HG03342 (cell line): ENCODE measurements at regions not wholly inside any gene's neighbourhood (a gene's known extent, or its start where the extent isn't known, plus 50 kb on each side); places are given as distances from the start of the nearest gene placed in this dataset.
A peak's percentile ranks its signal among the peaks of the same experiment; 100 is the strongest.

Experiments
- ATAC-seq: cut with Tn5 transposase; IDR thresholded peaks from one replicate; pipeline ENCODE4 v1.9.1; 2021; ENCODE audit warnings: mild to moderate bottlenecking, moderate library complexity; ENCODE audit not compliant: unreplicated experiment

DNA sequence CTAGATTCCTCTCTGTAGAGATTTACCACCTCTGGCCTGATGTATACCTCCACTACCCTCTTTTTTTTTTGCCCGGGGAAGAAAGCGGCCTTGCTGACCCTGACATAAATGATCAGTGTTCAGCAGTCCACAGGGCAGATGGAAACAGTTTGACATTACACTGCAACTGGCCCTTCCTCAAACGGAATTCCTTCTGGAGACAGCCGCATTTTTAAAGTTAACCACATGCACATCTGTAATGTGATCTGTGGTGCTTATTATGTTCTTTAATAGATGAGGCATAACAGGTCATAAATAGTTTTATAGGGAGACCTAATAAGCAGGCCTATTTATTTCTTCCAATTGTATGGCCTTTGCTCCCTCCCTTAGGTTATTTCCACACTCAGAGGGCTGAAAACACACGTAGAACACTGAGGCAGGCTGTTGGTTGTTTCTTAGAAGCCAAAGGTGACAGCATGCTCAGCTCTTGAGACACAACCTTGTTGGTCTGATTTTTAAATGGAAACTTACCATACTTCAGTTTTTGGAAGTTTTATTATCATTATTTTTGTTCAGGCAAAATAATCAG is 84.0 kb upstream of the APC start:
- no peak for ATAC-seq

DNA sequence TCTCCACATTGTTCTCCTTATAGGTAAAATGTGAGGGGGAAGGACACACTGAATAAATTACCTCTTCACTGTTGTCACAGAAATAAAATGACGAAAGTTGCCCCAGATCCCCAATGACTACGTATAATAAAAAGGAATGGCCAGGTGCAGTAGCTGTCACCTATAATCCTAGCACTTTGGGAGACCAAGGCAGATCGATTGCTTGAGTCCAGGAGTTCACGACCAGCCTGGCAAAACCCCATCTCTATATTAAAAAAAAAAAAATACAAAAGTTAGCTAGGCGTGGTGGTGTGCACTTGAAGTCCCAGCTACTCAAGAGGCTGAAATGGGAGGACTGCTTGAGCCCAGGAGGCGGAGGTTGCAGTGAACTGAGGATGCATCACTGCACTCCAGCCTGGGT is 82.2 kb upstream of the APC start:
- ATAC-seq: no peak

DNA sequence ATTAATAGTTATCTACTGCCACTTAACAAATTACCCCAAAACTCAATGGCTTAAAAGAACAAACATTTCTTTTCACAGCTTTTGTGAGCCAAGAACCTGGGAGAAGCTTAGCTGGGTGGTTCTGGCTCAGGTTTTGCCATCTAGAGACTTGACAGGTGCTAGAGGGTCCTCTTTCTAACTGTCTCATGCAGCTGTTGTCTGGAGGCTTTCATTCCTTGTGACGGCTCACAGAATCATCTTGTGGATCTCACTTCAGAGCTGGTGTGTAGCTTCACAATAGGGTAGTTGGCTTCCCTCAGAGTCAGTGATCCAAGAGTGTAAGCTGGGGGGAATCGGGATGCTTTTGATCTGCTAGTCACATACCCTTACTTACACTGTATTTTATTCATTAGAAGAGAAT is 81.2 kb upstream of the APC start:
- no peak for ATAC-seq

DNA sequence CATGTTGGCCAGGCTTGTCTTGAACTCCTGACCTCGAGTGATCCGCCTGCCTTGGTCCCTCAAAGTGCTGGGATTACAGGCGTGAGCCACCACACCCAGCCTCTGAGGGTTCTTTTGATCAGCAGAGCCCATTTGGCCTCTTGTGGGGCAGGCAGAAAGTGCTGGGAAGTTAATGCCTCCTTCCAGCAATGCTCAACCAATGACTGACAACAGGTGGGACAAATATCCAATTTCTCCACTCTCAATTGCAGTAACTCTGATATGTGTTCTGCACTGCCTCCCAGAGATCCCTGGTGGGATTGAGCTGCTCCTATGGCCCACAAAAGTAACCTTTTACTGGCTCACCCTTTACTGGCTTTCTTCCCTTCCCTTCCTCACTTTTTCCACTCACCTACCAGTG is 79.9 kb upstream of the APC start:
- ATAC-seq: no peak

DNA sequence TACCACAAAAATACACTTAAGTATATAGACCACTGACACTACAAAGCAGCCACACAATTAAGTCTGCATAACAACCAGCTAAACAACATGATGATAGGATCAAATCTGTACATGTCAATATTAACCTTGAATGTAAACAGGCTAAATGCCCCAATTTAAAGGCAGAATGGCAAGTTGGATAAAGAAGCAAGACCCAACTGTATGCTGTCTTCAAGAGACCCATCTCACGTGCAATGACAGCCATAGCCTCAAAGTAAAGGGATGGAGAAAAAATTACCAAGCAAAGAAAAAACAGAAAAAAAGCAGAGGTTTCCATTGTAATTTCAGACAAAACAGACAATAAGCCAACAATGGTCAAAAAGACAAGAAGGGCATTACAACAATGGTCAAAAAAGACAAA is 77.3 kb upstream of the APC start:
- ATAC-seq: no peak

DNA sequence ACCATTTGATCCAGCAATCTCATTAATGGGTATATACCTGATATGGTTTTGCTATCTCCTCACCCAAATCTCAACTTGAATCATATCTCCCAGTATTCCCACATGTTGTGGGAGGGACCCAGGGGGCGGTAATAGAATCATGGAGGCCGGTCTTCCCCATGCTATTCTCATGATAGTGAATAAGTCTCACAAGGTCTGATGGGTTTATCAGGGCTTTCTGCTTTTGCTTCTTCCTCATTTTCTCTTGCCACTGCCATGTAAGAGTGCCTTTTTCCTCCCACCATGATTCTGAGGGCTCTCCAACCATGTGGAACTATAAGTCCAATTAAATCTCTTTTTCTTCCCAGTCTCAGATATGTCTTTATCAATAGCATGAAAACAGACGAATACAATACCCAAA is 74.5 kb upstream of the APC start:
- ATAC-seq: no peak

DNA sequence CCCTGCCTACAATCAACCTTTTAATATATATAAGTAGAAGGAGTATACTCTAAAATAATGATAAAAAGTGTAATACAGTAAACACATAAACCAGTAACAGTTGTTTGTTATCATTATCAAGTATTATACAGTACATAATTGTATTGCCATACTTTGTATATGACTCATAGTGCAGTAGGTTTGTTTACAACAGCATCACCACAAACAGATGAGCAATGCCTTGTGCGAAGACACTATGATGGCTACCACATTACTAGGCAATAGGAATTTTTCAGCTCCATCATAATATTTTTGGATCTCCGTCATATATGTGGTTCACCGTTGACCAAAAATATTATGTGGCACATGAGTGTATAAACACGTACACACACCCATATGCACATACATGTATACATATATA is 69.7 kb upstream of the APC start:
- no peak for ATAC-seq

DNA sequence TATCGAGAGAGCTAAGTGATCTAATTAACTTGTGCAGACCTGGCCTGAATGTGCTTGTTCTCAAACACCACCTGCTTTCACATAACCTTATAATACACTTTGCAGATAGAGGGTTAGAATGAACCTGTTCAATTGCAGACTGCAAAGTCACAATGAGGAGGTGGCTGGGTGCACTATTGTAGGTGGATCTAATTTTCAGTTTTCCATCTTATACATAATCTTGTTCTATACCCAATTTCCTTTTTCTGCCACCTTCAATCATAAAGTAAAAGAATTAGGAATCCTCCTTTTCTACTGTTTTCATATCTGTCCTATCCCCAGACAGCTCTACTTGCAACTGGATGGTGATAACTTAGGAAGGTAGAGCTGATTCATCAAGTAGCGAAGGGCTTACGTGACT is 68.8 kb upstream of the APC start:
- ATAC-seq: no peak

DNA sequence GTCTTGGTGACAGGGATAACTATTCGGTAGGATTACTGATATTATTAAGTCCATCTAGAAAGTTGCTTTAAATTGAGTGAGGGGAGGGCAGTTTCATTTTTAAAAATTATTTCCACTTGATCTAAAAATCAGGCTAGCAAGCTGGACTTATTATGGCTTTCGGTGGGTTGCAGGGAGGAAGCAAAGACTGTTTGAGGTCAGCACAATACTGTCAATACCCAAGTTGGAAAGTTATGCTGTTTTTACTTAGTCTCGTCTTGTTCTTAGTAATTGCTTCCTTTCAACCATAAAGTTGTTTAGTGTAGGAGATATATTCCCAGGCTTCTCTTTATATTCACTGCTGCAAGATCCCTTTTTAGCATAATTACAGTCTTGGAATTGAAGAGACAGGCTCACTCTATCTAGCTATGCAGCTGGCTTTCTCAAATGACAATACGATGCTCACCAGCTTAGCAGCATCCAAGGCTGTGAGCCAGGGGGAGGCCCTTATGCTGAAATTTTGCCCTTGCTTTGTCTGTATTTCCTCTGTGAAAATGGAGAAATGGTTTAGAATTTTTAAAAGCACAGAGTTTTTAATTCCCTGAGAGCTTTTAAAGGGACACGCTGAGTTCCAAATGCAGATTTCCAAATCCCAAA is 68.2 kb upstream of the APC start:
- no peak for ATAC-seq

DNA sequence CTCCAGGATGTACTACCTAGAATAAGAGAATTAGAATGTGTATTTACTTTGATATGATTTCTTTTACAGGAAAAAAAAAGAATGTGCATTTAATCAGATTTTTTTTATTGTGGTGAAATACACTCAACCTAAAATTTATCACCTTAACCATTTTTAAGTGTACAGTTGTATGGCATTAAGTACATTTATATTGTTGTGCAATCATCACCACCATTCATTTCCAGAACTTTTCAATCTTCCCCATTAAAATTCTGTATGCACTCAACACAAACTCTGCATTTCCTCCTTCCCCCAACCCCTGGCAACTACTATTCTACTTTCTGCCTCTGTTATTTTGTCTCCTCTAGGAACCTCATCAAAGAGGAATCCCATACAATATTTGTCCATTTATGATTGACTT is 66.0 kb upstream of the APC start:
- ATAC-seq: no peak

DNA sequence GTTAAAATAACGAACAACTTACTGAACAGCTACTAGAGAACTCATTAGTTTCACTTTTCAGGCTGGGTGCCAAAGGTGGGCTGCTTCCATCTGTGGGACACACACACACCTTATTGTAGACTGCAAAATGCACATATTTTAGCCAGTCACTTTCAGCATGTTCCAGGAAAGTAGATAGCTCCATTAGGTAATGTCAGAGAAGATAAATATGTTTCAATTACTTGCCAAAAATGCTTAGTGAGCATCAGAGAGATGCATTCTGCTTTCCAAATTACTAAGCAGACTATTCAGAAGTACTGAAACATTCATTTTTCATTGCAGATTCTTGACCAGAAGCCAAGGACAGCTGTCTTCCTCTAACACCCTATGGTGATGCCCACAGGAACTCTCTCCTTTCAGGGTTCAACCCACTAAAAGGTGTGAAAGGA is 56.2 kb upstream of the APC start:
- ATAC-seq: no peak

DNA sequence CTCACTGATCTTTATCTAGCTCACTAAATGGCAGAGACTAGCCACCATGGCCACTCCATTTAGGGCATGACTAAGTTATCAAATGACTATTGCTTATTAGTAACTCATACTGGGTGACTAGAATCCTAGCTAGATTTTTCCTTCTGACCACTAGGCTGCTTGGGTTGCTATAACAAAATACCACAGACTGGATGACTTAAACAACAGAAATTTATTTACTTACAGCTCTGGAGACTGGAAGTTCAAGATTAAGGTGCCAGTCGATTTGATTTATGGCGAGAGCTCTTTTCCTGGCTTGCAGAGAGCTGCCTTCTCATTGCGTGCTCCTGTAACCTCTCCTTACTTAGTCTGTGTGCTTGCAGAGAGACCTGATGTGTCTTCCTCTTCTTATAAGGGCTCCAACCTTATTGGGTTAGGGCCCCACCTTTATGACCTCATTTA is 55.0 kb upstream of the APC start:
- ATAC-seq: no peak

DNA sequence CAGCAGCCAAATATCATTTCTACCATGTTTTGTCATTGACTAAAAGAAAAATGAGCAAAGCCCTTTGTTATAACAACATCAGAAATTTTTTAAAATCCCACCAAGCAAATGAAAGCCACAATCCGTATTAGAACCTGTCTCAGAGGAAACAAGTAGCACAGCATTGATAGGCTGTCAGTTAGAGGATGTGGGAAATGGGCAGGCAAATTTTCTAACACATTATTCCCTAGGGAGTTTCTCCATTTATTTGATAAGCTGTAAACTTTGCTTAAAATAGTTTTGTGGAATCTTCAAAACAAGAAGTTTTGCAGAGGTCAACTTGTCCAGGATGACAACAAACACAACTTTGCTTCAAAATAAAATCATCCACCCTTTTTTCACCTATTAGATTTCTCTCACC is 53.6 kb upstream of the APC start:
- ATAC-seq: peak; percentile 61

DNA sequence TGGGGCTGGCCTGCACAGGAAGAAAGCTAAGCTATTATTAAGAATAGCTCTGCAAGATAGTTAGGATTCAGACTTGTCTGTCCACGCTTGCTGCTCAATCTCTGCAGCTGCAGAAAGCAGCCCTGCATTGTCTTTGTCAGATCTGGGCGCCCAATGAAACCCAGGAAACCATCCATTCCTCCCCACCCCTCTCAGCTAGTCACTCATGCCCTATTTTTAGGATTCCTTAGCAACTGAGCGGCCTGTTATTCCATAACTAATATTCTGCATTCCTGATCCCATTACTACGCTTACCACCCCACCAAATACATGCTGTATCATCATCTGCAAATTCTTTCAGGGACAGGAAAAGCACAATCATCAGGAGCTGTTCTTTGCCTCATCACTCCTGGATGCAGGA is 52.9 kb upstream of the APC start:
- ATAC-seq: no peak

DNA sequence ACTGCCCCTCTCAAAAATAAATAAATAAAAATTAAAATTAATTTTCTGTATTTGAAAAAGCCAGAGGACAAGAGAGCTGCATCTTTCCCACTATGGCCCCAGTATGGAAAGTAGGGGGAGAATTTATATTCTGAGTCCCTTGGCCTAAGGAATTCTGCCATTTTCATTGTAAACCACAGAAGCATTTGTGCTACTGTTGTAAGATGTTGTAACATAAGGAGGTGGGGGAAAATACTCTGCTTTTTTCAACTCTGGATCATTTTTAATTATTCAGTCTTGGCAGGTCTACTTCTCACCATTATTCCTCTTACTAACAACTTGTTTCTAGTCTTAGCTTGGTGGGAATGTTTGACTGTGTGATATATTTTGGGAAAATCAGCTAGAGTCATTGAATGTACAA is 52.3 kb upstream of the APC start:
- no peak for ATAC-seq

DNA sequence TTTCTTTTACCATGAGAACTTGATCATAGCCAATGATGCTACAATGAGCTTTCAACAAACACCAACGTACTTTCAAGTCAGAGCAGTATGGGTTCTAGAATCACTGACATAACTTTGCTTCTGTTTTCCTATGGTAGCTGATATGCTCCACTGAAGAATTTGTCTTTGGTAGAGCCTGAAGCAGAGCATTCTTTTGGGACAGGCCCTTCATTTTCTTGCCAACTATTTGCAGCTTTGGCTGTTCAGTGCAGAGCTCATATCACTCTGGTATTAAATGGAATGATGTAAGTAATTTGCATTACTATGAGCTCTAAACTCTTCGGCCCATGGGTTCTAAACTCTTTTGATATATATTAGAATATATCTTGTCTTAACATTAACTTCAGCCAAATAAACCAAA is 51.8 kb upstream of the APC start:
- no peak for ATAC-seq

DNA sequence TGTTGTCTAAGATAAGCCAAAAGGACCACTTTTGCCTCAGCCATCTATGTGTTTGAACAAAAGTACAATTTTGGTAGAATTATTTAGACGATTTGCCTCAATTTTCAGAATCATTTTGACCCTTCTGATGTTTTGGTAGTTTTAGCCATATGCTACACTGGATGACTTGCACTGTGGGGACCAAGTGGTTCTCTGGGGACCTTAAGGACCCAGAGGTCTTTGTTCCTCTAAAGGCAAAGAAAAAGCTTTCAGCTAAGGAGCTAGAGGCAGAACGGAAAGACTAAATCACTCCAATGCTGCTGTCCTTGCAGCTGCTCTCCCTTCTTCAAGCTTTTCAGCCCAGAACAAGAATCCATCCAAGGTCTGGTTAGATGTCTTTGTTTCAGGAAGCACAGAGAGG is 51.0 kb upstream of the APC start:
- ATAC-seq: no peak

DNA sequence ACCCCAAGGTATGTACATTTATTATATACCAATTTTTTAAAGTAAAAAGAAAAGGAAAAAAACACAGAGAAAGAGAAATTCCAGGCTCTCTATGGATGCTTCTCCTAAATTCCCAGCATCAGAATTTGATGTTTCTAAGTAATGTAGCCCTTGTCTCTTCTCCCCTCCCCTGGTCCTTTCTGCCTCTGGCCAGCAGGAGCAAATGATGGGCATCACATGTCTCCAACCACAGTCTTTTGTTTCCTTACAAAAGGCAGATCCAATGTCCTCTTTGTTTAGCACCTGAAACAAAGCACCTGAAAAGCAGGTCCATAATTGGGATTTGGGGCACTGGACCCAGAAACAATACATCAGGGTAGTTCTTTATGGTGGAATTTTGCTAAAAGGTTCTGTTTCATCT is 50.4 kb upstream of the APC start:
- no peak for ATAC-seq
